HEK293 (cell line): ENCODE measurements at regions not wholly inside any gene's neighbourhood (a gene's known extent, or its start where the extent isn't known, plus 50 kb on each side); places are given as distances from the start of the nearest gene placed in this dataset.
"Not testable (repeated sequence)": the region's sequence is repeated elsewhere in the genome, so short reads cannot be mapped to it uniquely, and the experiment has no call there.

Source experiments
- CTCF ChIP-seq: fragments of 450-650 bp; formaldehyde crosslinking; IDR thresholded peaks from 2 replicates; pipeline ENCODE4 v1.5.1; 2016; ENCODE audit warnings: missing biosample characterization, missing genetic modification characterization
- ZBTB8A ChIP-seq: fragments of 450-650 bp; formaldehyde crosslinking; IDR thresholded peaks from 2 replicates; pipeline ENCODE4 v1.5.1; 2016; ENCODE audit warnings: missing biosample characterization, missing genetic modification characterization
- ZEB2 ChIP-seq: fragments of 450-650 bp; formaldehyde crosslinking; IDR thresholded peaks from 2 replicates; pipeline ENCODE4 v1.5.1; 2016; ENCODE audit warnings: missing biosample characterization, missing genetic modification characterization
- ZFP37 ChIP-seq: fragments of 450-650 bp; formaldehyde crosslinking; IDR thresholded peaks from 2 replicates; pipeline ENCODE4 v1.5.1; 2016; ENCODE audit warnings: missing biosample characterization, missing genetic modification characterization
- ZNF132 ChIP-seq: fragments of 450-650 bp; formaldehyde crosslinking; IDR thresholded peaks from 2 replicates; pipeline ENCODE4 v1.5.1; 2017; ENCODE audit warnings: missing biosample characterization, missing genetic modification characterization, borderline replicate concordance
- ZNF19 ChIP-seq: fragments of 450-650 bp; formaldehyde crosslinking; IDR thresholded peaks from 2 replicates; pipeline ENCODE4; 2016; ENCODE audit warnings: missing biosample characterization, missing genetic modification characterization, low read depth
- ZNF311 ChIP-seq: fragments of 450-650 bp; formaldehyde crosslinking; IDR thresholded peaks from 2 replicates; pipeline ENCODE4 v1.5.1; 2017; ENCODE audit warnings: missing biosample characterization, missing genetic modification characterization, borderline replicate concordance
- ZNF398 ChIP-seq: fragments of 450-650 bp; formaldehyde crosslinking; IDR thresholded peaks from 2 replicates; pipeline ENCODE4 v1.5.1; 2017; ENCODE audit warnings: missing biosample characterization, missing genetic modification characterization
- ZNF510 ChIP-seq: fragments of 450-650 bp; formaldehyde crosslinking; IDR thresholded peaks from 2 replicates; pipeline ENCODE4 v1.5.1; 2018; ENCODE audit warnings: mild to moderate bottlenecking, missing genetic modification characterization, missing biosample characterization; ENCODE audit not compliant: insufficient replicate concordance
- ZNF514 ChIP-seq: fragments of 450-650 bp; formaldehyde crosslinking; IDR thresholded peaks from 2 replicates; pipeline ENCODE4 v1.5.1; 2016; ENCODE audit warnings: missing biosample characterization, missing genetic modification characterization
- ZNF785 ChIP-seq: fragments of 450-650 bp; formaldehyde crosslinking; IDR thresholded peaks from 2 replicates; pipeline ENCODE4 v1.5.1; 2016; ENCODE audit warnings: missing biosample characterization, missing genetic modification characterization
- ZSCAN18 ChIP-seq: fragments of 450-650 bp; formaldehyde crosslinking; IDR thresholded peaks from 2 replicates; pipeline ENCODE4 v1.5.1; 2016; ENCODE audit warnings: missing biosample characterization, missing genetic modification characterization

DNA sequence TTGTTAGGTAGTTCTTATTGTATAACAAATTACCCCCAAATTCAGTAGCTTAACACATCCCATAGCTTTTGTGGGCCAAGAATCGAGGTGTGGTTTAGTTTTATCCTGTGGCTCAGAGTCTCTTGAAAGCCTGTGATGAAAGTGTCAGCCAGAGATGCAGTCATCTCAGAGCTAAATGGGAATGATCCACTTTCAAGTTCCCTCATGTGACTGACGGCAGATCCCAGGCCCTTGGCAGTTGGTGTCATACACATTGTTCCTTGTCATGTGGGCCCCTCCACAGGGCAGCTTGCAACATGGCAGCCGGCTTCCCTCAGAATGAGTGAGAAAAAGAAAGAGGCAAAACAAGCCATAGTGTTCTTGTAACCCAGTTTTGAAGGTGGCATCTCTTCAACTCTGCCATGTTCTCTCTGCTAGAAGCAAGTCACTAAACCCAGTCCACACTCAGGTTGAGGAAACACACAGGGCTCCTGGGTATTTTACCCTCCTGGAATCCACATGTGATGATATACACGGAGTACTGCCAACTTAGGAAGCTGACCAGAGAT is 153.1 kb upstream of the LRRC61 start:
- TF ChIP-seq ZNF398 (tag by site-specific recombination); ZNF132; ZNF785 (tag by site-specific recombination); CTCF (tag by site-specific recombination); ZFP37; ZSCAN18 (tag by site-specific recombination); ZNF514 (tag by site-specific recombination); ZBTB8A; ZNF19 (tag by site-specific recombination); ZNF510 (tag by site-specific recombination); ZEB2 (tag by site-specific recombination); ZNF311 (tag by site-specific recombination): not testable (repeated sequence)
